HG03469 (cell line): ENCODE measurements at regions not wholly inside any gene's neighbourhood (a gene's known extent, or its start where the extent isn't known, plus 50 kb on each side); places are given as distances from the start of the nearest gene placed in this dataset.

ENCODE experiments used
- ATAC-seq: cut with Tn5 transposase; IDR thresholded peaks from one replicate; pipeline ENCODE4 v1.9.1; 2021; ENCODE audit warnings: mild to moderate bottlenecking, moderate library complexity, moderate number of reproducible peaks; ENCODE audit not compliant: unreplicated experiment

DNA sequence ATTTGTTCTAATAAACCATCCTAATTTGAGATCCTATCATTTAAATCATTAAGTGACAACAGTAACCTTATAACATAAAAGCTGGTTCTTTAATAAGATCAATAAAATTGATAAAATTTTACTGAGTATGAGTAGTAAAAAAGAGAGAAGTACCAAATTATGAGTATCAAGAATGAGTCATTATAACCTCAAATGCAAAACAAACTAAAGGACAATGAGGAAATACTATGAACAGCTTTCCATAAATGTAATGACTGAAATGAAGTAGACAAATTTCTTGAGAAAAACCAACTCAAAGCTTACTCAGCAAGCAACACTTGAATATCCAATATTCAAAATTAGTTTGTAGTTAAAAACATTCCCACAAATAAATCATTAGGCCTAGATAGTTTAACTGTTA is 433.0 kb downstream of the ZEB2 start:
- no peak for ATAC-seq

DNA sequence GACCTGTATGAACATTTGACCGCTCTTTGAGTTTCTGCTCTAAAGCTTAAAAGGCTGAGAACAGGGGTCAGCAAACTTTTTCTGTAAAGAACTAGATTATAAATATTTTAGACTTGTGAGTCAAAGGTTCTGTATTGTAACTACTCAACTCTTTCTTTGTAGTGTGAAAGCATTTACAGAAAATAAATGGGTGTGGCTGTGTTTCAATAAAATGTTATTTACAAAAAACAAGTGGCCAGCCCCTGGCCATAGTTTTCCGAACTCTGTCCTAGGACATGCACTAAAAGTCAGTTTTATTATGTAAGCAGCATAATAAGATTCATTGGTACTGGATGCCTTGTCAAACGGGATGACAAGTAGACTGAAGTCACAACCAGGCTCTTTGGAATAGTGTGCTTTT is 434.9 kb downstream of the ZEB2 start:
- ATAC-seq, result no peak

DNA sequence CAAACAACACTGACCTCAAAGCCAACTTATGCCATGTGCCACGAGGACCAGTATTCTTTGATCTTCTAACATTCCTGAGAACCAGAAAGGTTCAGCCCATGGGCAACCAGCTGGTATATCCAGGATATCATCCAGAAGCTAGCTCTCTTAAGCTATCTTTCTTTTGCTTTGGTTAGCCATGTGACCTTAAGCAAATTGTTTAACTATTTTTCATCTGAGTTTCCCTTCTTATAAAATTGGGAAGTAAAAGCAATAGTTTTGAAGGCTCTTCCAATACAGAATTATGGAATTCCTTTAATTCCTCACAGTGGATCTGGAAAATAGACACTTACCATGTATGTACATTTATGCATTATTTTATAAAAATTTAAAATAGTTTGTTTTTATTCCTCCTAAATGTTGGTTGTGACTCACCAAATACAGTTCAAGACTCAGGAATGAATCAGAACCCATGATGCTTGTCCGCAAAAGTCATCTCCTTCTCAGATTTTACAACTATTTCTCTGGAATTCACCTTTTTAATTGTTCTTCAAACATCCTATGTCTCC is 435.7 kb downstream of the ZEB2 start:
- ATAC-seq, result no peak

DNA sequence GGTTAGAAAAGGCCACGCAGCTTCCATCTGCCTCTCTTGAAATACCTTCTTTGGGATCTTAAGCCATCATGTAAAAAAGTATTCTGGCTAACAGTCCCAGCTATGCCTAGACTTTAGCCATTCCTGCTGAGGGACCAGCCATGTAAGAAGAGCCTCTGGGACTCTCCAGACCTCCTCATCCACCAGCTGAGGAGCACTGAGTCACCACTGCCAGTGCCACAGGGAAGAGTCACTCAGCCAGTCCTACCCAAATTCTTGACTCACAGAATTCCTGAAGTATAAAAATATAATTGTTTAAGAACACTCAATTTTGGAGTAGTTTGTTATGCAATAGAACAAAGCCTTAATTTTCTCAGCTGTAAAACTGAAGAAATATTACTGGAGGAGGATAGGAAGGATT is 436.7 kb downstream of the ZEB2 start:
- no peak for ATAC-seq

DNA sequence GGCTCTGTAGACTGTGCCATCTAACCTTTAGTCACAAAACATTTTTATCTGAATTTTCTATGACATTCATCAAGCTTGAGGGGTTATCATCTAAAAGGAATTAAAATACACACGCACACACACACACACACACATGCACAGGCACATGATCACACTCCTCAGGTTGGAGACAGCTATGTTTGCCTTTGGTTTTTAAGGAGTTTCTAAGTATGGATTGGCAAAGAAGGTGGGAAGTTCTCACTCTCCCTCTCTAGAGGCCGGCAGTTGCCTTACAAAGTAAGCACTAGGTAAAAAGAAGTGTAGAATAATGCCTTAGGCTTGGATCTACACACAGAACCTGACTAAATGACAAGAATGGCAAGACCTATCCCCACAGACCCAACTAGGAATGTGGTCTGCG is 437.1 kb downstream of the ZEB2 start:
- ATAC-seq, result no peak

DNA sequence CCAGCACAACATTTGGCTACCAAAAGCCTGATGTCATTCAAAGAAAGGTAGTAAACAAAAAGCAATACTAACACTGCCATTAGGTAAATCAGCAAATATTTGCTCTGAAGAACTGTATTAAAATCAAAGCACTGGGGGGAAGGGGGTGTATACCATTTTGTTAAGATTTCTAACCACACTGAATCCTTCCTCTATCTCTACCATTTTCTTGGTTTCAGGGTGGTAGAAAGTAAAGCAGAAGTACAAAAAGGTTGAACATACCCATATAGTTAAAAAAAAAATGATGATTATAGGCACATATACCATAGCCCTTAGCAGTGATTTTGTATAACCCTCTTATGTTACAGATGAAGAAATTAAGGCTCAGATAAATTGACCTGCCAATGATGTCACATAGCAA is 437.6 kb downstream of the ZEB2 start:
- ATAC-seq, result no peak

DNA sequence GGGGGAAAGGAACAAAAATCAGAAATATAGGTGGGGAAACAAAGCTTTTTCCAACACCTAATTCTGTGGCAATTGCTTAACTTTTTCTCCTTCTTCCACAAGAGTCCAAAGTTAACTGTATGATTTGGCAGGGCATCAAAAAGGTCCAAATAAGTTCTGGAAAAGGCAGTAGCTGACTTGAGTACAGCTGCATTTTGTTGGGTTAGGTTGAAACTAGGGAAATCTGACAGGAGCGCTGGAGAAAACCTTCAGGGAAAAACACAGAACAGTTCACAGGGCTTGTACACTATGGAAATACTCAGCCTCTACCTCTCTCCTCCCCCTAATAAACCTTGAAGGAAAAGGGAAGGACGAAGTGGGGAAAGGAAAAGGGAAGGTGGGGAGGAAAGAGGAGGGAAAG is 438.6 kb downstream of the ZEB2 start:
- no peak for ATAC-seq

DNA sequence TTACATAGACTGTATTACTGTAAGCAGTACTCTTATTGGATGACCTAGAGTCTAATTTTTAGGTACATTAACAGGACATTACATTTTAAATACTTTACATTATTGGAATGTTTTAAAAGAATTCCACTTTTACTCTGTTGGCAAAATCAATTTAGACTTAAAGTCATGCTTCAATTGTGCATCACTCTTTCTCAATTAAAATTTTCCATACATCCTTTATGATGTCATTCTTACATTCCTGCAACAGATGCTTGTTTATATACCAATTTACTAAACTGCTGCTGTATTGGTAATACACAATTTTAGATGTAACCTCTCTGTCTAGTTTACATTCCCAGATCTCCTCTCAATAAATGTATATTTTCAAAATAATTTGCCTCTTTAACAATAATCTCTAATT is 440.1 kb downstream of the ZEB2 start:
- ATAC-seq, result no peak

DNA sequence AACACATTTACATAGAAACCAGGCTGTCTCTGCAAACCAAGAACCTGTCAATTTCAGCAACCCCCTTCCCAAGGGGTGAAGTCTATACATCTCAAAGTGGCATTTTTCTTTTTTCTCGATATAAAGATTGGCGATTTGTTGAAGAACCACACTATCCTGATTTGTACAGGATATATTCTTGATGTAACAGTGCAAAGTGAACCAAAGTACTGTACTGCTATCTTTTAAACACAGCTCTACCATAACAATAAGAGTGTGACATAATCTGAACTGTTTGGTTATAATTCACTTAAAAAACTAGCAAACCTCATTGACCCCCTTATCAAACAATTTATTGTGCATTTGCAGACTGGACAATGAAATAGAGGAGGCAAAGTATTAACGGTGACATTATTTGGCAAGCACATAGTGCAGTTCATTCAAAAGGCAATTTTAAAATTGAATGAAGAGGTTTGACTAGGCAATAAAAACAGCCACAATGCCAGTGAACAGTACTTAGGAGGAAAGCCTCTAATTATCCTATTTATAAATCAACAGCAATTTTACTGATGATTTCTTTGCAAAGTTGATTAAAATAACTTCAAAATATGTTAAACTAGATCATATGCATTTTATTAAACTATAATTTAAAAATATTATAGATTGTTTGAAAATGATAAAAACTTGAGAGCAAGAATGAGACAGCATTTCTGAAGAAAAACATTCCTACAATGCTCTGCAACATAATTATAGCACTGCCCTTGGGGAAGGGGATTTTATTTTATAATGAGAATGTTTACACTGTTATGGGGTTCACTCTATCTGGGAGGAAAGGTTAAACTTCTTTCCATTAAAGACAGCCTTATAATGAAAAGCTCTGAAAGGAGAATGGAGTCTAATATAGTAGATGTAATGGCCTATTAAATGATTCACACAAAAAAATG is 440.9 kb downstream of the ZEB2 start:
- no peak for ATAC-seq

DNA sequence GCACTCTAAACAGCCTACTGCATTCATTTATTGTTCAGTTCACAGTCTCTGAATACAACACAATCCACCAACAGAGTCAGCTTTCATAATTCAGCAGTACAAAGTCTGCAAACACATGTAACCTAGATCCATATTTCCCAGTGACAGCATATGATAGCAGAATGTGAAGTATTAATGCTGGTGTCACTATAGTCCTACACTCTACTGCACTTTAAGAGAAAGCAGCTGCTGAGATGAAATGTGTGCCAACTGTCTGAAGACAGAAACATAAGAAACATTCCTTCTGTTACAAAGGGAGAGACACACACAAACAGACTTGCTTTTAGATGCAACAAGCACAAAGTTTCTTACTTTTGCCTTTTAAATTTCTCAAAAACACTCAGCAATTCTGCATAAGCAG is 441.8 kb downstream of the ZEB2 start:
- ATAC-seq, result no peak

DNA sequence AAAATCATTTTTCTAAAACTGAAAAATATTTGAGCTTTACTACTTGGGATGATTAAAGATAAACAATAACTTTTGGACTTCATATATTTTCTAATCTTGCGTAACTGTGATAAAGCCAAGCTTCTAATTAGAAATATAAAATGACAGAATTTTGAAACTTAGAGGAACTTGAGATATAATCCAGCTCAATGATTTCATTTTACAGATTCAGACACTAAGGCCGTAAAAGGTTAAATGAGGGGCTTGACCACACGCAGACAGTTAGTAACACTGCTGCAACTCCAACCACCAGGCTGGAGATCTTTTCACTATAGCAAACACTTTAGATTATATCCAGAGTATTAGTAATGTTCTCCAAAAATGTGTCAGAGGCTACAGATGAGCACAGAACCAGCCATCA is 445.5 kb downstream of the ZEB2 start:
- no peak for ATAC-seq

DNA sequence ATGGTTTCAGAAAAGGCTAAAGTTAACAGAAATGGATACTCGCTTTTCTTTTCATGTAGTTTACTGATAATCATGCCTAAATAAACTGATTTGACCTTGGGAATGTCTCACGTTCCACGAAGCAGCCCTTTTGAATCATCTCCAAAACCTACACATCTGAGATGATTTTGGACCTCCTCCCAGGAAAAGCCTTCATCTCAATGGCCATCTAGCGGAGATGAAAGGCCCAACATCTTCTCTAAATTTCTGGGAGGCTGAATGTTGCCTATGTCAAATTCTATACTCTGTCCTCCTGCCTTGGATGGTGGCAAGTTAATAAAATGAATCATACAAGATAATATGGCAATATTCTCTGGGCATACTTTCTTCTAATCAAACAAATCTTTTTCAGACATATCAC is 448.5 kb downstream of the ZEB2 start:
- ATAC-seq, result no peak

DNA sequence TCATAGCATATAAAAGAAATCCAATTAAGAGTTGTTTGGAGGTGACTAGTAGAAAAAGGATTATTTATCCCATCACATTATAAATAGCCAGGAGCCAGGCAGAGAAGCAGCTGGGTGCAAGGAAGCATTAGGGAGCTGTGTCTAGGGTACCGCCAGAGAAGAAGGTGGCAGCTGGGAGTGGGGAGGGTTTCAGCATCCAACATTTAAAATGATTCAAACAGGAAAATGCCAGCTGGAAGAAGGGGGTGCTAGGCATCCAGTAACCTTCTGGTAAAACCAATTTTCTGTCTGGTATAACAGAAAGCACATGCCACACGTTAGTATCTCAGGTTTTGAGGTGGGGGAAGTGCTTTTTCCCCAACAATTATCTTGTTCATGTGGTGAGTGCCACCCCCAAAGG is 452.4 kb downstream of the ZEB2 start:
- no peak for ATAC-seq

DNA sequence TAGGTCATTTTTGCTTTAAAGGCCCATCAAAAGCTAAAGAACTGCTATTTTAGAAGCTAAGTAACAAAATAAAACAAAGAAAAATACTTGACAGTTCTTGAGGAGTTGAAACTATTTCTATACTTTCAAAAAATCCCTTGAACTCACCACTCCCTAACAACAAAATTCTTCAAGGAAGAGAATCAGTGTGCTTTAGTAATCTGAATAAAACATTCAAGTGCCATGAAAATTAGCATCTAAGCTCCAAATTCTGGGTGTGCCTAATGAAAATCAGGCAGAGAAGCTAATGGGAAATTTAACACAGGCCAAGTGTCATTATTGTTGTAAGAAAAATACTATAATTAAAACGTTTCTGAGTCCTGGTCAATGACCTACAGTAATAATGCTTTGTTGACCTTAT is 456.3 kb downstream of the ZEB2 start:
- ATAC-seq, result no peak

DNA sequence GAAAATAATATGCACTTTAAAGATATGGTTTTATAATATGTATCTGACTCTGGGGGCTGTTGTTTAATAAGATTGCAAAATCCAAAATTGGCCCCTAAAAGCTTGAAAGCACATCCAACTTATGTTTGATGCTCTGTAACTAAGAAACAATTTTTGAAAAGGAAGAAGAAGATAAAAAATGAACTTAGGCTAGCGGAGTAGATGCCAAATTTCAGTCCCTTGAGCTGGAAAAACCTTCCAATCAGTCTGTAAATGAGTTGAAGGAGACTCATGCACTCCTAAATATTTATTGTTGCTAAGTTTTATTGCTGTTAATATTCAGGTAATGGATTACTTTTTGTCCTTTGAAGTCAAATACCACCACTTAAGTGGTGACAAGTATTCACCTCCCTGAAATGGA is 465.0 kb downstream of the ZEB2 start:
- ATAC-seq, result no peak

DNA sequence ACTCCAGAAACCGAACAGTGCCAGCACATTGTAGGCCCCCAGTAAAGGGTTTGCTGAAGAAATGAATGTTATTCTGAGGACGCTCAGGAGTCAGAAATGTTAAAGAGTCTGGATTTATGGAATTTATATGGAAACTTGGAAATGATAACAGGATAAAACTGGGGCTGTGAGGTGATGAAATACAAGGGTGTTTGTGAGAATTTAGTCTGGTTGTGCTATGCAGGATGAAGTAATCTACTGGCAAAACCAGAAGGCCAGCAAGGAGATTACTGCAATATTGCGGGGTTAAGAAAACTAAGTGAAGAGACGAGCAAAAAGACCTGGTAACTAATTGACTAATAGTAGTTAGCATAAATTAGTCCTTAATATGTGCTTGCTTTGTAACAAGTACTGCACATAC is 467.8 kb downstream of the ZEB2 start:
- no peak for ATAC-seq

DNA sequence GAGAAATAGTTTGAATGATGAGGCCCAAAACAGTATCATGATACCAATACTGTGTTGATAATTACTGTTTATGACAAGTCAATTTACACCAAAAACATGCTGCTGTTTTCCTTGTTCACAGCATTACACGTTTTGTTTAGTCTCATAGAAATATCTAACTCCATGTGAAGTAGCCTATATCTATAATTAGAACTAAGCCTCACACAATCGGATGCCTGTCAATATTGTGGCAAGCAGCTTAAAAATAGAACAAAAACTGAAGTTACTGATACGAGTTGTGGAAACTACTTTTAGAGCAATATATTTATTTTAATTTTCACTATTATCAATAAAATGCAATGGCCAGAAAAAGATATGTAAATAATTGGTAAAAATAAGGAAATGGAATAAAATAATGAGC is 470.8 kb downstream of the ZEB2 start:
- no peak for ATAC-seq

DNA sequence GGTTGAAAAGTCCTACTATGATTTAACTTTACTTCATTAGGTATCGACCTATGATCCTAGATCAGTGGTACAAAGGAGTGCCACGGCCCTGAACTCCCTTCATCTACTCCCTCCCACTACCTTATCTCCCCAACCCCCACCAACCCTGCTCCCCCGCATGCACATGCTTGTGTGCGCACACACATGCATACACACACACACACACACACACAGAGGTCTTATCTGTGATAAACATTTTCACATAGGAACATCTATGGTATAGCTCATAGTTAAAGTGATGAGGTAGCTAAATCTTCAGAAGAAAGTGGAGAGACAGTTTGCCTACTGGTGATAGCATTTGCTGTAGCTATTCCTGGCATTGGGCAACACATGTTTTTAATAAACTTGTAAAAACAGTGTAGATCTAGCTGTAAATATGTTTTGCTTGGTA is 471.3 kb downstream of the ZEB2 start:
- no peak for ATAC-seq

DNA sequence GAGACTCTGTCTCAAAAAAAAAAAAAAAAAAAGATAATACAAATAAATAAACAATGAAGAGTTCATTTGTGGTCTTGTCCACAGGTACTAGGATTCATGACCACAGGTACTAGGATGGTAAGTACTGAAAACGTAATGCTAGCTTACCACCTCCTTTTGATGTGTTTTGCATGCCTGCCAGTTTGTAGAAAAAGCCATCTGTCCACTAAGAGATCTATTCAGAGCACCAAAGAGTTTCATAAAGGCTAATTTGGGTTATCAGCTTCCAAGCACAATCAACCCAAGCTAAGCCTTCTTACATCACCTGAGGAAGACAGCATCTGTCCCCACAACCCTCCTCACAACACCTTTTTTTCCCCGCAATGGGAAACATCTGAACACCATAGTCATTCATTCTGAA is 477.2 kb downstream of the ZEB2 start:
- no peak for ATAC-seq

DNA sequence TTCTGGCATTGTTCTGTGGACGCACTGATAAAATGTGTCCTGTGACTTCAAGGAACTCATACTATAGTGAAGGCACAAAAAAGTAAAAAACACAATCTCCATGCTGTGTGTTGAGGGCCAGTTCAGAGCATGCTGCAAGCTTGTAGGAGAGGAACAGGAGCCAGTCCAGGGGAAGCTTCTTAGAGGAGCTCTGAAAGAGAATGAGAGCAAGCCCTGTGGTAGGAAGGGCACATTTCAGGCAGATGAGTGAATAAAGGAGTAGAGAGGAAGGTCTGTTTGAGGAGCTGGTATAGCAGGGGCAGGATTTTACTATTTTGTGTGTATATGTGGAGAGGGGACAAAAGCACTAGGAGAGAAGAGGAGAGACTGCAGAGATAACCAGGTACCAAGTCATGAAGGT is 478.3 kb downstream of the ZEB2 start:
- ATAC-seq, result no peak

DNA sequence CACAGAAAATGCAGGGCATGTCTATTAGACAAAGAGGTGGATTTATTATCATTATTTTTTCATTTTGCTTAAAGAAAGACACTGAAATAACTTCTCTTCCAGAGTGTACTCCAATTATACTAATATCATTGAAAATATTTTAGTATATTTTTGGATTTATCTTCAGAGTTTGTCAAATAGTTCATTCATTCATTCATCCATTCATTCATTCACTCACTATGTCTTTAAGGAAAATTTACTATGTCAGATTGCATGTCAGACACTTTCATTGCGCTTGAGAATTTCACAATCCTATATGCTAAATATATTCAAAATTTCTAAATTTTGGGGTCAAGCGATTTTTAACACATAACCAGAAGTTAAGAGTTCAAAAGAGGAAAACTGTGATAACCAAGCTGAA is 479.1 kb downstream of the ZEB2 start:
- no peak for ATAC-seq

DNA sequence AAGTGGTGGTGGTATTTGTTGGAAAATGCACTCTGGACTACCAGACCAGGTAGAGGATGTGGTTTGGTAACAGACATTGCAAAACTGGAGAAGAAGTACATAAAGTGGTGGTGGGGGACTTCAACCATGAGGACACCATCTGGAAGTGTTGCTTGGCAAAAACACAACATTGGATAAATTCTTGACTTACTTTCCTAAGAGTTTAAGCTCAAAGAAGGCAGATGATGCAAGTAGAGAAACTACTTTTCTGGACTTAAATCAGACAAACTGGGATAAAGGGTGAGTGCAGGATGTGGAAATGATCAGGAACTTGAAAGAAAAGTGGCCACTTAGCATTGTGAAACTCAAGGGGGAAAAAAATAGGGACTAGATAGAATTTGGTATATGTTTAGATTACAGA is 487.4 kb downstream of the ZEB2 start:
- ATAC-seq, result no peak

DNA sequence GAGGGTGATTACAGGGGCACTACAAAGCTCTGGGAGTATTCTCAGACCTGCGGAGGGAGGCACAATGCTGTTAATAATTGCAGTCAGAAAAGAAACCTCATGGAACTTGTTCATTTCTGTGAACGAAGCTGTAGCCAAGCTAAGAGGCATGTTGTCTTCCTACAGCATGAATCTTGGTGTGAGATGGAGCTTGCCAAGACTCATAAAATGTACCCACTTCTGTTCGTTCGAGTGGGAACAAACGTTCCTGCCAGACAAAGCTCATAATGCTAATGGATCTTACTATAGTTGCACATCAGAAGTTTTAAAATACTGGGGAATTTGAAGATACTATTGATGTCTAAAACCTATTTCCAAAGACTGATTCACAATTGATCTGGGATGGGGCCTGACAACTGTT is 489.1 kb downstream of the ZEB2 start:
- no peak for ATAC-seq
